GM21526 (cell line): ENCODE measurements at regions not wholly inside any gene's neighbourhood (a gene's known extent, or its start where the extent isn't known, plus 50 kb on each side); places are given as distances from the start of the nearest gene placed in this dataset.

ENCODE experiments used
- ATAC-seq: cut with Tn5 transposase; IDR thresholded peaks from one replicate; pipeline ENCODE4 v1.9.1; 2021; ENCODE audit warnings: moderate library complexity; ENCODE audit not compliant: unreplicated experiment, low FRiP score

DNA sequence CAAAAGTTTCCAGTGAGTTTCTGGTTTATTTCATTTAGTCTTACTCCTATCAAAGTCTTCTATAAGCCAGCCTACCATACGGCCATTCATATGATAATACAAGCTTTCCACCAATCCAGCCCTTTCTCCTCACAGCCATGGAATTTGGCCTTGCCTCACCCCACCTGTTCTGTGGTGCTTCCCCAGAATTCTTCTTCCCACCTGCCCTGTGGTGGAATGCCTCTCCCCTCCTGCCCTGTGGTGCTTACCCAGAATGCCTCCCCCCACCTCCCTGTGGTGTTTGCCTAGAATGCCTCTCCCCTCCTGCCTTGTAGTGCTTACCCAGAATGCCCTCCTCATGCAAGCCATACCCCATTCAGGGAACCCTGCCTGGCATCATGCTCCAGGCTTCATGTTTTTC lies 90.3 kb upstream of the APC start:
- no peak for ATAC-seq

DNA sequence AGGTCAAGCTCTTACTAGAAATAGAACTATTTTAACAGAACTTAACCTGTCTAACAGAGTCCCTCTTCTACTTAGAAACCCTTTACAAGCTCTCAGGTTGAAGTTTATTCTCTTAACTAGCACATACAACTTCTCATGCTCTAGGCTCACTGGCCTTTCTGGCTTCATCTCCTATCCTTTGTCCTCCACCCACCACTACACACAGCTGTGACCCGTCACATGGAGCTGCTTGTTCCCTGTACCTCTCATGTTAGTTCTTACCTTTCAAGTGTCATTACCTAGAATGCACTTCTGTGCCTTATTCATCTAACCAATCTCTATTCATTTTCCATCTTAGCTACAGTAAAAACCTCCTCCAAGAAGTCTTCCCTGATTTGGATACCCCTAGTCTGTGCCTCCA lies 89.4 kb upstream of the APC start:
- ATAC-seq, result no peak

GRCh38 chr5:112649882-112650281 lies 87.8 kb upstream of the APC start:
- ATAC-seq, result no peak

DNA sequence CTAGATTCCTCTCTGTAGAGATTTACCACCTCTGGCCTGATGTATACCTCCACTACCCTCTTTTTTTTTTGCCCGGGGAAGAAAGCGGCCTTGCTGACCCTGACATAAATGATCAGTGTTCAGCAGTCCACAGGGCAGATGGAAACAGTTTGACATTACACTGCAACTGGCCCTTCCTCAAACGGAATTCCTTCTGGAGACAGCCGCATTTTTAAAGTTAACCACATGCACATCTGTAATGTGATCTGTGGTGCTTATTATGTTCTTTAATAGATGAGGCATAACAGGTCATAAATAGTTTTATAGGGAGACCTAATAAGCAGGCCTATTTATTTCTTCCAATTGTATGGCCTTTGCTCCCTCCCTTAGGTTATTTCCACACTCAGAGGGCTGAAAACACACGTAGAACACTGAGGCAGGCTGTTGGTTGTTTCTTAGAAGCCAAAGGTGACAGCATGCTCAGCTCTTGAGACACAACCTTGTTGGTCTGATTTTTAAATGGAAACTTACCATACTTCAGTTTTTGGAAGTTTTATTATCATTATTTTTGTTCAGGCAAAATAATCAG lies 84.0 kb upstream of the APC start:
- ATAC-seq, result no peak

DNA sequence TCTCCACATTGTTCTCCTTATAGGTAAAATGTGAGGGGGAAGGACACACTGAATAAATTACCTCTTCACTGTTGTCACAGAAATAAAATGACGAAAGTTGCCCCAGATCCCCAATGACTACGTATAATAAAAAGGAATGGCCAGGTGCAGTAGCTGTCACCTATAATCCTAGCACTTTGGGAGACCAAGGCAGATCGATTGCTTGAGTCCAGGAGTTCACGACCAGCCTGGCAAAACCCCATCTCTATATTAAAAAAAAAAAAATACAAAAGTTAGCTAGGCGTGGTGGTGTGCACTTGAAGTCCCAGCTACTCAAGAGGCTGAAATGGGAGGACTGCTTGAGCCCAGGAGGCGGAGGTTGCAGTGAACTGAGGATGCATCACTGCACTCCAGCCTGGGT lies 82.2 kb upstream of the APC start:
- no peak for ATAC-seq

DNA sequence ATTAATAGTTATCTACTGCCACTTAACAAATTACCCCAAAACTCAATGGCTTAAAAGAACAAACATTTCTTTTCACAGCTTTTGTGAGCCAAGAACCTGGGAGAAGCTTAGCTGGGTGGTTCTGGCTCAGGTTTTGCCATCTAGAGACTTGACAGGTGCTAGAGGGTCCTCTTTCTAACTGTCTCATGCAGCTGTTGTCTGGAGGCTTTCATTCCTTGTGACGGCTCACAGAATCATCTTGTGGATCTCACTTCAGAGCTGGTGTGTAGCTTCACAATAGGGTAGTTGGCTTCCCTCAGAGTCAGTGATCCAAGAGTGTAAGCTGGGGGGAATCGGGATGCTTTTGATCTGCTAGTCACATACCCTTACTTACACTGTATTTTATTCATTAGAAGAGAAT lies 81.2 kb upstream of the APC start:
- no peak for ATAC-seq

DNA sequence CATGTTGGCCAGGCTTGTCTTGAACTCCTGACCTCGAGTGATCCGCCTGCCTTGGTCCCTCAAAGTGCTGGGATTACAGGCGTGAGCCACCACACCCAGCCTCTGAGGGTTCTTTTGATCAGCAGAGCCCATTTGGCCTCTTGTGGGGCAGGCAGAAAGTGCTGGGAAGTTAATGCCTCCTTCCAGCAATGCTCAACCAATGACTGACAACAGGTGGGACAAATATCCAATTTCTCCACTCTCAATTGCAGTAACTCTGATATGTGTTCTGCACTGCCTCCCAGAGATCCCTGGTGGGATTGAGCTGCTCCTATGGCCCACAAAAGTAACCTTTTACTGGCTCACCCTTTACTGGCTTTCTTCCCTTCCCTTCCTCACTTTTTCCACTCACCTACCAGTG lies 79.9 kb upstream of the APC start:
- no peak for ATAC-seq

DNA sequence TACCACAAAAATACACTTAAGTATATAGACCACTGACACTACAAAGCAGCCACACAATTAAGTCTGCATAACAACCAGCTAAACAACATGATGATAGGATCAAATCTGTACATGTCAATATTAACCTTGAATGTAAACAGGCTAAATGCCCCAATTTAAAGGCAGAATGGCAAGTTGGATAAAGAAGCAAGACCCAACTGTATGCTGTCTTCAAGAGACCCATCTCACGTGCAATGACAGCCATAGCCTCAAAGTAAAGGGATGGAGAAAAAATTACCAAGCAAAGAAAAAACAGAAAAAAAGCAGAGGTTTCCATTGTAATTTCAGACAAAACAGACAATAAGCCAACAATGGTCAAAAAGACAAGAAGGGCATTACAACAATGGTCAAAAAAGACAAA lies 77.3 kb upstream of the APC start:
- no peak for ATAC-seq

GRCh38 chr5:112663146-112663545 lies 74.5 kb upstream of the APC start:
- no peak for ATAC-seq

- no peak for ATAC-seq
Measured at GRCh38 chr5:112668016-112668415, 69.7 kb upstream of the APC start.

DNA sequence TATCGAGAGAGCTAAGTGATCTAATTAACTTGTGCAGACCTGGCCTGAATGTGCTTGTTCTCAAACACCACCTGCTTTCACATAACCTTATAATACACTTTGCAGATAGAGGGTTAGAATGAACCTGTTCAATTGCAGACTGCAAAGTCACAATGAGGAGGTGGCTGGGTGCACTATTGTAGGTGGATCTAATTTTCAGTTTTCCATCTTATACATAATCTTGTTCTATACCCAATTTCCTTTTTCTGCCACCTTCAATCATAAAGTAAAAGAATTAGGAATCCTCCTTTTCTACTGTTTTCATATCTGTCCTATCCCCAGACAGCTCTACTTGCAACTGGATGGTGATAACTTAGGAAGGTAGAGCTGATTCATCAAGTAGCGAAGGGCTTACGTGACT lies 68.8 kb upstream of the APC start:
- no peak for ATAC-seq

DNA sequence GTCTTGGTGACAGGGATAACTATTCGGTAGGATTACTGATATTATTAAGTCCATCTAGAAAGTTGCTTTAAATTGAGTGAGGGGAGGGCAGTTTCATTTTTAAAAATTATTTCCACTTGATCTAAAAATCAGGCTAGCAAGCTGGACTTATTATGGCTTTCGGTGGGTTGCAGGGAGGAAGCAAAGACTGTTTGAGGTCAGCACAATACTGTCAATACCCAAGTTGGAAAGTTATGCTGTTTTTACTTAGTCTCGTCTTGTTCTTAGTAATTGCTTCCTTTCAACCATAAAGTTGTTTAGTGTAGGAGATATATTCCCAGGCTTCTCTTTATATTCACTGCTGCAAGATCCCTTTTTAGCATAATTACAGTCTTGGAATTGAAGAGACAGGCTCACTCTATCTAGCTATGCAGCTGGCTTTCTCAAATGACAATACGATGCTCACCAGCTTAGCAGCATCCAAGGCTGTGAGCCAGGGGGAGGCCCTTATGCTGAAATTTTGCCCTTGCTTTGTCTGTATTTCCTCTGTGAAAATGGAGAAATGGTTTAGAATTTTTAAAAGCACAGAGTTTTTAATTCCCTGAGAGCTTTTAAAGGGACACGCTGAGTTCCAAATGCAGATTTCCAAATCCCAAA lies 68.2 kb upstream of the APC start:
- no peak for ATAC-seq

- ATAC-seq, result no peak
Measured at GRCh38 chr5:112671687-112672086, 66.0 kb upstream of the APC start.

DNA sequence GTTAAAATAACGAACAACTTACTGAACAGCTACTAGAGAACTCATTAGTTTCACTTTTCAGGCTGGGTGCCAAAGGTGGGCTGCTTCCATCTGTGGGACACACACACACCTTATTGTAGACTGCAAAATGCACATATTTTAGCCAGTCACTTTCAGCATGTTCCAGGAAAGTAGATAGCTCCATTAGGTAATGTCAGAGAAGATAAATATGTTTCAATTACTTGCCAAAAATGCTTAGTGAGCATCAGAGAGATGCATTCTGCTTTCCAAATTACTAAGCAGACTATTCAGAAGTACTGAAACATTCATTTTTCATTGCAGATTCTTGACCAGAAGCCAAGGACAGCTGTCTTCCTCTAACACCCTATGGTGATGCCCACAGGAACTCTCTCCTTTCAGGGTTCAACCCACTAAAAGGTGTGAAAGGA lies 56.2 kb upstream of the APC start:
- ATAC-seq, result no peak

DNA sequence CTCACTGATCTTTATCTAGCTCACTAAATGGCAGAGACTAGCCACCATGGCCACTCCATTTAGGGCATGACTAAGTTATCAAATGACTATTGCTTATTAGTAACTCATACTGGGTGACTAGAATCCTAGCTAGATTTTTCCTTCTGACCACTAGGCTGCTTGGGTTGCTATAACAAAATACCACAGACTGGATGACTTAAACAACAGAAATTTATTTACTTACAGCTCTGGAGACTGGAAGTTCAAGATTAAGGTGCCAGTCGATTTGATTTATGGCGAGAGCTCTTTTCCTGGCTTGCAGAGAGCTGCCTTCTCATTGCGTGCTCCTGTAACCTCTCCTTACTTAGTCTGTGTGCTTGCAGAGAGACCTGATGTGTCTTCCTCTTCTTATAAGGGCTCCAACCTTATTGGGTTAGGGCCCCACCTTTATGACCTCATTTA lies 55.0 kb upstream of the APC start:
- no peak for ATAC-seq

GRCh38 chr5:112684121-112684520 lies 53.6 kb upstream of the APC start:
- ATAC-seq, result no peak

DNA sequence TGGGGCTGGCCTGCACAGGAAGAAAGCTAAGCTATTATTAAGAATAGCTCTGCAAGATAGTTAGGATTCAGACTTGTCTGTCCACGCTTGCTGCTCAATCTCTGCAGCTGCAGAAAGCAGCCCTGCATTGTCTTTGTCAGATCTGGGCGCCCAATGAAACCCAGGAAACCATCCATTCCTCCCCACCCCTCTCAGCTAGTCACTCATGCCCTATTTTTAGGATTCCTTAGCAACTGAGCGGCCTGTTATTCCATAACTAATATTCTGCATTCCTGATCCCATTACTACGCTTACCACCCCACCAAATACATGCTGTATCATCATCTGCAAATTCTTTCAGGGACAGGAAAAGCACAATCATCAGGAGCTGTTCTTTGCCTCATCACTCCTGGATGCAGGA lies 52.9 kb upstream of the APC start:
- ATAC-seq, result no peak

- ATAC-seq, result no peak
Measured at GRCh38 chr5:112685386-112685785, 52.3 kb upstream of the APC start.

GRCh38 chr5:112685931-112686330 lies 51.8 kb upstream of the APC start:
- no peak for ATAC-seq

- no peak for ATAC-seq
Measured at GRCh38 chr5:112686675-112687074, 51.0 kb upstream of the APC start.

DNA sequence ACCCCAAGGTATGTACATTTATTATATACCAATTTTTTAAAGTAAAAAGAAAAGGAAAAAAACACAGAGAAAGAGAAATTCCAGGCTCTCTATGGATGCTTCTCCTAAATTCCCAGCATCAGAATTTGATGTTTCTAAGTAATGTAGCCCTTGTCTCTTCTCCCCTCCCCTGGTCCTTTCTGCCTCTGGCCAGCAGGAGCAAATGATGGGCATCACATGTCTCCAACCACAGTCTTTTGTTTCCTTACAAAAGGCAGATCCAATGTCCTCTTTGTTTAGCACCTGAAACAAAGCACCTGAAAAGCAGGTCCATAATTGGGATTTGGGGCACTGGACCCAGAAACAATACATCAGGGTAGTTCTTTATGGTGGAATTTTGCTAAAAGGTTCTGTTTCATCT lies 50.4 kb upstream of the APC start:
- no peak for ATAC-seq
